B cell (primary cell): ENCODE measurements at regions not wholly inside any gene's neighbourhood (a gene's known extent, or its start where the extent isn't known, plus 50 kb on each side); places are given as distances from the start of the nearest gene placed in this dataset.

Experiments
- ATAC-seq: fragments of 200-7000 bp; cut with Tn5 transposase; one replicate; pipeline ENCODE4 v1.10.0; 2021; ENCODE audit warnings: low read depth, mild to moderate bottlenecking, moderate number of reproducible peaks, moderate library complexity
- CTCF ChIA-PET: fragments of 350-600 bp; sonication (Branson Sonifier 250); formaldehyde crosslinking; loops from one replicate; lab custom pipeline; 2021; ENCODE audit warnings: antibody characterized with exemption, inconsistent platforms; lab: Charles Lee
- POLR2A ChIA-PET: fragments of 350-600 bp; sonication (Branson Sonifier 250); formaldehyde crosslinking; loops from one replicate; lab custom pipeline; 2021; ENCODE audit warnings: antibody characterized with exemption; lab: Charles Lee
- DNase-seq: peaks from one replicate; pipeline ENCODE4 v3.0.0; 2013
- H2AFZ ChIP-seq: 2 replicates; pipeline ENCODE4 v1.6.1; 2012; ENCODE audit warnings: mild to moderate bottlenecking, low read depth, low read length; ENCODE audit not compliant: insufficient read depth, poor library complexity, severe bottlenecking
- H3K27ac ChIP-seq, 2 donors: 1 replicate in 1 of 2; 2 replicates in 1 of 2; pipeline ENCODE4 v1.5.1; 2012 to 2013; ENCODE audit warnings: low read length in 2 of 2, mild to moderate bottlenecking in 2 of 2, moderate library complexity in 1 of 2
- H3K27me3 ChIP-seq, 4 experiments: fragments of 200-600 bp in 1 of 4; sonication (generic) in 1 of 4; replicated peaks in 1 of 4; 1 replicate in 2 of 4; 2 replicates in 2 of 4; pipeline versions ENCODE4 v1.6.1 to v1.7.0; 2013 to 2016; ENCODE audit warnings: low read length in 3 of 4, mild to moderate bottlenecking in 2 of 4, mixed read lengths in 1 of 4, moderate library complexity in 1 of 4; ENCODE audit not compliant: insufficient read depth in 4 of 4, control insufficient read depth in 3 of 4; ENCODE audit errors: control extremely low read depth in 1 of 4
- H3K36me3 ChIP-seq, 2 experiments: replicated peaks in 1 of 2; 1 replicate in 1 of 2; 2 replicates in 1 of 2; pipeline versions ENCODE4 v1.6.1 to v1.7.1; 2013; ENCODE audit warnings: low read length in 1 of 2; ENCODE audit not compliant: insufficient read depth in 2 of 2, control insufficient read depth in 1 of 2; ENCODE audit errors: control extremely low read depth in 1 of 2, extremely low read depth in 1 of 2
- H3K4me1 ChIP-seq, 2 donors: fragments of 200-600 bp in 1 of 2; sonication (generic) in 1 of 2; 1 replicate in 1 of 2; 2 replicates in 1 of 2; pipeline versions ENCODE4 v1.5.1 to v1.6.1; 2013 to 2017; ENCODE audit warnings: low read length in 2 of 2; ENCODE audit not compliant: control insufficient read depth in 2 of 2, insufficient read depth in 2 of 2
- H3K4me2 ChIP-seq: replicated peaks from 2 replicates; pipeline ENCODE3; 2012; ENCODE audit warnings: mild to moderate bottlenecking, low read depth, low read length; ENCODE audit not compliant: poor library complexity, severe bottlenecking
- H3K4me3 ChIP-seq, 5 experiments: fragments of 200-600 bp in 1 of 5; sonication (generic) in 1 of 5; 1 replicate in 3 of 5; 2 replicates in 2 of 5; pipeline versions ENCODE4 v1.5.1 to v1.7.0; 2011 to 2016; ENCODE audit warnings: low read length in 4 of 5, mild to moderate bottlenecking in 4 of 5, low read depth in 2 of 5, control low read depth in 1 of 5, moderate library complexity in 1 of 5; ENCODE audit not compliant: insufficient read depth in 1 of 5; ENCODE audit errors: control extremely low read depth in 1 of 5, extremely low read depth in 1 of 5
- H3K79me2 ChIP-seq: fragments of 200-600 bp; sonication (generic); one replicate; pipeline ENCODE4 v1.6.0; 2016; ENCODE audit warnings: low read length; ENCODE audit not compliant: control insufficient read depth, insufficient read depth
- H3K9ac ChIP-seq: fragments of 200-600 bp; sonication (generic); 2 replicates; pipeline ENCODE4 v1.6.1; 2017; ENCODE audit warnings: mild to moderate bottlenecking, low read length, moderate library complexity
- H3K9me3 ChIP-seq, 3 donors: one replicate each; pipeline versions ENCODE4 v1.6.1 to v1.7.1; 2013; ENCODE audit warnings: low read length in 2 of 3; ENCODE audit not compliant: control insufficient read depth in 2 of 3, insufficient read depth in 1 of 3; ENCODE audit errors: control extremely low read depth in 1 of 3
- H4K20me1 ChIP-seq: 2 replicates; pipeline ENCODE4 v1.6.0; 2012; ENCODE audit warnings: mild to moderate bottlenecking, low read length; ENCODE audit not compliant: insufficient read depth, control insufficient read depth, poor library complexity, severe bottlenecking
- H3K27ac Mint-ChIP-seq: one replicate; pipeline ENCODE4 v1.8.0; 2021; ENCODE audit warnings: mixed read lengths
- H3K27me3 Mint-ChIP-seq: one replicate; pipeline ENCODE4 v1.8.0; 2021; ENCODE audit warnings: mixed read lengths
- H3K4me1 Mint-ChIP-seq: one replicate; pipeline ENCODE4 v1.8.0; 2021; ENCODE audit warnings: mixed read lengths
- H3K4me3 Mint-ChIP-seq: one replicate; pipeline ENCODE4 v1.8.0; 2021; ENCODE audit warnings: mixed read lengths
- H3K9me3 Mint-ChIP-seq: one replicate; pipeline ENCODE4 v1.8.0; 2022; ENCODE audit warnings: mixed read lengths; ENCODE audit not compliant: insufficient read depth
- EZH2 ChIP-seq: IDR thresholded peaks from 2 replicates; pipeline ENCODE4 v1.6.1; 2012; ENCODE audit warnings: borderline replicate concordance, low read depth, mild to moderate bottlenecking, moderate library complexity, low read length; ENCODE audit not compliant: insufficient read depth, poor library complexity, severe bottlenecking
- WGBS: methylation state at CpG from one replicate; pipeline ENCODE4 v1.1.5; 2013; ENCODE audit warnings: missing lambda C conversion rate; ENCODE audit not compliant: insufficient coverage; 5-methylcytosine and 5-hydroxymethylcytosine counted together
- intact Hi-C: fragments of 100-400 bp; cut with micrococcal nuclease; formaldehyde crosslinking; loops from one replicate; pipeline ENCODE4 v1.10.0; 2022
- TF ChIP-seq, protein P1 (sequence below): fragments of 200-600 bp; IDR thresholded peaks from one replicate; pipeline ENCODE4 v1.8.0; 2022; ENCODE audit warnings: antibody characterized with exemption, mild to moderate bottlenecking

DNA sequence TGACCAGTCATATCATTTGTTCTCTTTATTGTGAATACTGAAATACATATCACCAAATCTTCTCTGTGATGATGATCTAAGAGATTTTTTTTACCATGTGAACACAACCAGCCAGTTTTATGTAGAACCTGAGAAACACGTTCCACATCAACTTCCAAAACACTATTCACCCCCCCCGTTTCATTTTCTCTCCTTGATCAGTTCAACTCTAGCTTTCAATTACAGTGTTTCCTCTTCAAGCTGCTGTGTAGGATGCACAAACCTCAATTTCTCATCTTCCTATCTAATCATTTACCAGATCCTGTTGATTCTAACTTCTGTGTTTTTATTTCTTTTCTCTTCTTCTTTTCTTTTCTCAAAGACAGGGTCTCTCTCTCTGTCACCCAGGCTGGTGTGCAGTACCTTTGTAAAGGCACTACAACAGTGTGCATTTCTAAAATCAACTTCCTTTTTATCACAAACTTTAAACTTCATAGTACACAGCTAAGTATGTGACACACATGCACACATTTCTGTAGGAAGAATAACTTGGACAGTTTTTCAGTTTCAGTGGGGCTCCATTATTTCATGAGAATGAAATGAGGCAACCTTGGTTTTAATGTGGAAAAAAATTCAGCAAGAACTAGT is 149.9 kb upstream of the FBXO33 start:
- H3K4me1 ChIP-seq = no peaks in the 10 kb centered on the region
- CTCF ChIA-PET = no interaction called here
- H3K4me3 Mint-ChIP-seq = no peak overlapping the region
- no peaks in the 10 kb centered on the region for H3K4me1 Mint-ChIP-seq
- no peak overlapping the region for H2AFZ ChIP-seq
- H4K20me1 ChIP-seq = no peaks in the 10 kb centered on the region
- 40% methylated on average over 2 of the region's 2 CpGs for WGBS
- no peak for DNase-seq
- no peak overlapping the region for H3K27ac Mint-ChIP-seq
- POLR2A ChIA-PET = no interaction called here
- no peak for TF ChIP-seq EZH2
- TF ChIP-seq, protein P1, sequence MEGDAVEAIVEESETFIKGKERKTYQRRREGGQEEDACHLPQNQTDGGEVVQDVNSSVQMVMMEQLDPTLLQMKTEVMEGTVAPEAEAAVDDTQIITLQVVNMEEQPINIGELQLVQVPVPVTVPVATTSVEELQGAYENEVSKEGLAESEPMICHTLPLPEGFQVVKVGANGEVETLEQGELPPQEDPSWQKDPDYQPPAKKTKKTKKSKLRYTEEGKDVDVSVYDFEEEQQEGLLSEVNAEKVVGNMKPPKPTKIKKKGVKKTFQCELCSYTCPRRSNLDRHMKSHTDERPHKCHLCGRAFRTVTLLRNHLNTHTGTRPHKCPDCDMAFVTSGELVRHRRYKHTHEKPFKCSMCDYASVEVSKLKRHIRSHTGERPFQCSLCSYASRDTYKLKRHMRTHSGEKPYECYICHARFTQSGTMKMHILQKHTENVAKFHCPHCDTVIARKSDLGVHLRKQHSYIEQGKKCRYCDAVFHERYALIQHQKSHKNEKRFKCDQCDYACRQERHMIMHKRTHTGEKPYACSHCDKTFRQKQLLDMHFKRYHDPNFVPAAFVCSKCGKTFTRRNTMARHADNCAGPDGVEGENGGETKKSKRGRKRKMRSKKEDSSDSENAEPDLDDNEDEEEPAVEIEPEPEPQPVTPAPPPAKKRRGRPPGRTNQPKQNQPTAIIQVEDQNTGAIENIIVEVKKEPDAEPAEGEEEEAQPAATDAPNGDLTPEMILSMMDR = no peak
- no peak overlapping the region for H3K4me3 ChIP-seq
- no peaks in the 10 kb centered on the region for H3K27me3 Mint-ChIP-seq
- no peaks in the 10 kb centered on the region for H3K27me3 ChIP-seq
- no peak overlapping the region for H3K4me2 ChIP-seq
- intact Hi-C loops = no loop called here
- ATAC-seq = no peak
- H3K79me2 ChIP-seq = no peaks in the 10 kb centered on the region
- H3K36me3 ChIP-seq = no peaks in the 10 kb centered on the region
- H3K9me3 ChIP-seq = no peaks in the 10 kb centered on the region
- no peak overlapping the region for H3K27ac ChIP-seq
- no peak overlapping the region for H3K9ac ChIP-seq
- peaks cover 2% of the 10 kb centered on the region for H3K9me3 Mint-ChIP-seq

GRCh38 chr14:39581474-39581873 is 149.2 kb upstream of the FBXO33 start:
- no peak overlapping the region for H3K9ac ChIP-seq
- no peaks in the 10 kb centered on the region for H3K4me1 Mint-ChIP-seq
- POLR2A ChIA-PET = no interaction called here
- no CpG with 5 or more reads among the region's 2 CpGs for WGBS
- H3K27me3 ChIP-seq = no peaks in the 10 kb centered on the region
- H3K79me2 ChIP-seq = no peaks in the 10 kb centered on the region
- H3K27ac ChIP-seq = no peak overlapping the region
- no peak for ATAC-seq
- H3K9me3 Mint-ChIP-seq = peaks cover 2% of the 10 kb centered on the region
- no peak overlapping the region for H3K4me2 ChIP-seq
- intact Hi-C loops = no loop called here
- no peaks in the 10 kb centered on the region for H3K36me3 ChIP-seq
- no peaks in the 10 kb centered on the region for H3K4me1 ChIP-seq
- DNase-seq = no peak
- H3K9me3 ChIP-seq = peaks cover 0 to 2% (median 1%) of the 10 kb centered on the region in 3 donors
- H3K27ac Mint-ChIP-seq = no peak overlapping the region
- CTCF ChIA-PET = no interaction called here
- no peaks in the 10 kb centered on the region for H4K20me1 ChIP-seq
- no peaks in the 10 kb centered on the region for H3K27me3 Mint-ChIP-seq
- TF ChIP-seq EZH2 = no peak
- H3K4me3 ChIP-seq = no peak overlapping the region
- H2AFZ ChIP-seq = no peak overlapping the region
- H3K4me3 Mint-ChIP-seq = no peak overlapping the region
